HCT116 (cell line): ENCODE measurements at regions not wholly inside any gene's neighbourhood (a gene's known extent, or its start where the extent isn't known, plus 50 kb on each side); places are given as distances from the start of the nearest gene placed in this dataset.

Experiments
- ATAC-seq: fragments of 200-7000 bp; cut with Tn5 transposase; 2 replicates; pipeline ENCODE4 v1.9.1; 2020; ENCODE audit warnings: mild to moderate bottlenecking, moderate library complexity
- BruUV-seq: library from RNA; stranded (reverse); fragments of 400-500 nt; replicated peaks from 2 replicates; lab custom pipeline; 2021; lab: Mats Ljungman, UMichigan
- CTCF ChIA-PET: fragments of 300-600 bp; sonication (Branson Sonifier 250); formaldehyde crosslinking; loops from one replicate; lab custom pipeline; 2021; ENCODE audit warnings: antibody characterized with exemption; lab: Charles Lee
- POLR2A ChIA-PET: fragments of 300-600, 350-600 bp; sonication (Branson Sonifier 250); formaldehyde crosslinking; loops from one replicate; lab custom pipeline; 2021; ENCODE audit warnings: antibody characterized with exemption; lab: Charles Lee
- RAD21 ChIA-PET, 2 experiments: fragments of 300-600 bp; sonication (Branson Sonifier 250); formaldehyde crosslinking; loops; one replicate each; lab custom pipeline; 2023; ENCODE audit warnings: low total read pairs in 2 of 2; ENCODE audit not compliant: uncharacterized antibody in 2 of 2, unreplicated experiment in 2 of 2, low non-redundant PET in 1 of 2; lab: Charles Lee
- DNase-seq: peaks from one replicate; pipeline ENCODE4 v3.0.0-alpha.2; 2010; ENCODE audit warnings: low read depth, low spot score
- H2AFZ ChIP-seq: fragments of 200-600 bp; shearing (Covaris generic), sonication (generic); 2 replicates; pipeline ENCODE4 v1.6.1; 2017; ENCODE audit warnings: low read depth, mixed run types, mixed read lengths, antibody characterized with exemption, low read length; ENCODE audit not compliant: poor library complexity, severe bottlenecking
- H3K27ac ChIP-seq: 2 replicates; pipeline ENCODE4 v1.5.1; 2012; ENCODE audit warnings: low read depth, low read length
- H3K27me3 ChIP-seq: fragments of 200-600 bp; sonication (generic); 2 replicates; pipeline ENCODE4 v1.6.1; 2016; ENCODE audit warnings: mixed run types, low read length, mixed read lengths; ENCODE audit not compliant: insufficient read depth
- H3K36me3 ChIP-seq, 2 experiments: fragments of 200-500 bp in 1 of 2; fragments of 200-600 bp in 1 of 2; sonication (Bioruptor generic) in 1 of 2; sonication (generic) in 1 of 2; 2 replicates each; pipeline versions ENCODE4 v1.5.1 to v1.6.1; 2014 to 2016; ENCODE audit warnings: low read length in 2 of 2, inconsistent platforms in 1 of 2, mixed read lengths in 1 of 2, mixed run types in 1 of 2; ENCODE audit not compliant: insufficient read depth in 2 of 2, control insufficient read depth in 1 of 2
- H3K4me1 ChIP-seq, 2 experiments: fragments of 200-600 bp in 1 of 2; sonication (generic) in 1 of 2; 2 replicates each; pipeline versions ENCODE4 v1.5.1 to v1.6.1; 2012 to 2017; ENCODE audit warnings: low read length in 2 of 2, inconsistent platforms in 1 of 2, mild to moderate bottlenecking in 1 of 2, mixed read lengths in 1 of 2, mixed run types in 1 of 2, moderate library complexity in 1 of 2; ENCODE audit not compliant: insufficient read depth in 2 of 2, control insufficient read depth in 1 of 2
- H3K4me2 ChIP-seq: fragments of 200-600 bp; sonication (generic); 2 replicates; pipeline ENCODE4 v1.6.1; 2017; ENCODE audit warnings: mixed run types, low read length, mixed read lengths
- H3K4me3 ChIP-seq, 2 experiments: fragments of 200-600 bp in 1 of 2; sonication (generic) in 1 of 2; replicated peaks in 1 of 2; 2 replicates each; pipeline ENCODE4 v1.5.1; 2011 to 2016; ENCODE audit warnings: low read length in 2 of 2, control low read depth in 1 of 2, low read depth in 1 of 2, mild to moderate bottlenecking in 1 of 2, mixed read lengths in 1 of 2, mixed run types in 1 of 2
- H3K79me2 ChIP-seq: fragments of 200-600 bp; sonication (generic); 2 replicates; pipeline ENCODE4 v1.6.1; 2017; ENCODE audit warnings: mild to moderate bottlenecking, mixed run types, low read length, moderate library complexity, mixed read lengths; ENCODE audit not compliant: insufficient read depth
- H3K9ac ChIP-seq: fragments of 200-600 bp; sonication (generic); 2 replicates; pipeline ENCODE4 v1.6.1; 2016; ENCODE audit warnings: low read length, mixed read lengths
- H3K9me2 ChIP-seq: fragments of 200-600 bp; sonication (generic), shearing (Covaris generic); 2 replicates; pipeline ENCODE4 v1.6.1; 2017; ENCODE audit warnings: mixed run types, mild to moderate bottlenecking, moderate library complexity; ENCODE audit not compliant: insufficient read depth
- H3K9me3 ChIP-seq, 2 experiments: fragments of 200-500 bp in 1 of 2; fragments of 200-600 bp in 1 of 2; sonication (Bioruptor generic) in 1 of 2; sonication (generic) in 1 of 2; 2 replicates each; pipeline ENCODE4 v1.6.1; 2014 to 2017; ENCODE audit warnings: low read length in 2 of 2, mixed read lengths in 2 of 2, inconsistent platforms in 1 of 2, low read depth in 1 of 2, mild to moderate bottlenecking in 1 of 2, mixed run types in 1 of 2, moderate library complexity in 1 of 2; ENCODE audit not compliant: control insufficient read depth in 1 of 2, insufficient read depth in 1 of 2
- H4K20me1 ChIP-seq: fragments of 200-600 bp; sonication (generic), shearing (Covaris generic); 2 replicates; pipeline ENCODE4 v1.6.1; 2017; ENCODE audit warnings: mixed run types, mild to moderate bottlenecking, moderate library complexity; ENCODE audit not compliant: insufficient read depth
- ATF3 ChIP-seq: IDR thresholded peaks from 2 replicates; pipeline ENCODE4 v1.6.1; 2012
- CBX3 ChIP-seq: IDR thresholded peaks from 2 replicates; pipeline ENCODE4 v1.6.1; 2012; ENCODE audit warnings: low read depth
- CEBPB ChIP-seq: IDR thresholded peaks from 2 replicates; pipeline ENCODE4 v1.6.1; 2012; ENCODE audit warnings: low read depth
- CTCF ChIP-seq, 3 experiments: fragments of 200-600 bp in 1 of 3; sonication (generic) in 1 of 3; IDR thresholded peaks in 2 of 3; conservative IDR thresholded peaks in 1 of 3; 2 replicates each; pipeline ENCODE4 v1.5.1; 2012 to 2017; ENCODE audit warnings: low read depth in 2 of 3, low read length in 2 of 3, antibody characterized with exemption in 1 of 3, borderline replicate concordance in 1 of 3, control low read depth in 1 of 3, mild to moderate bottlenecking in 1 of 3, mixed read lengths in 1 of 3, mixed run types in 1 of 3, moderate library complexity in 1 of 3; ENCODE audit not compliant: insufficient read depth in 1 of 3
- EGR1 ChIP-seq: IDR thresholded peaks from 2 replicates; pipeline ENCODE4 v1.6.1; 2012; ENCODE audit warnings: low read depth
- ELF1 ChIP-seq: IDR thresholded peaks from 2 replicates; pipeline ENCODE4 v1.6.1; 2012; ENCODE audit warnings: low read depth, borderline replicate concordance
- EZH2 ChIP-seq: fragments of 200-600 bp; sonication (generic); IDR thresholded peaks from 2 replicates; pipeline ENCODE4 v1.6.1; 2017; ENCODE audit warnings: antibody characterized with exemption, mixed run types
- FOSL1 ChIP-seq: IDR thresholded peaks from 2 replicates; pipeline ENCODE4 v1.6.1; 2012; ENCODE audit warnings: low read depth
- JUND ChIP-seq: IDR thresholded peaks from 2 replicates; pipeline ENCODE4 v1.6.1; 2012
- POLR2A ChIP-seq: IDR thresholded peaks from 2 replicates; pipeline ENCODE4 v1.7.0; 2011; ENCODE audit warnings: borderline replicate concordance; ENCODE audit not compliant: insufficient read depth, insufficient read length; ENCODE audit errors: extremely low read depth
- POLR2AphosphoS5 ChIP-seq: IDR thresholded peaks from 2 replicates; pipeline ENCODE4 v1.6.1; 2011; ENCODE audit warnings: mild to moderate bottlenecking, low read depth, low read length, moderate library complexity
- RAD21 ChIP-seq: IDR thresholded peaks from 2 replicates; pipeline ENCODE4 v1.6.1; 2012; ENCODE audit warnings: low read depth, mild to moderate bottlenecking
- SIN3A ChIP-seq: IDR thresholded peaks from 2 replicates; pipeline ENCODE4 v1.6.1; 2012; ENCODE audit warnings: low read depth
- SP1 ChIP-seq: IDR thresholded peaks from 2 replicates; pipeline ENCODE4 v1.6.1; 2012; ENCODE audit warnings: low read depth
- SRF ChIP-seq: IDR thresholded peaks from 2 replicates; pipeline ENCODE4 v1.6.1; 2012; ENCODE audit warnings: low read depth
- YY1 ChIP-seq: IDR thresholded peaks from 2 replicates; pipeline ENCODE4 v1.6.1; 2011; ENCODE audit warnings: low read length, low read depth, moderate library complexity, mild to moderate bottlenecking; ENCODE audit not compliant: insufficient replicate concordance; ENCODE audit errors: extremely low read depth
- ZBTB33 ChIP-seq: IDR thresholded peaks from 2 replicates; pipeline ENCODE4 v1.6.1; 2011; ENCODE audit warnings: mild to moderate bottlenecking, low read length, moderate library complexity; ENCODE audit not compliant: insufficient replicate concordance; ENCODE audit errors: extremely low read depth
- ZFX ChIP-seq: fragments of 450-650 bp; IDR thresholded peaks from 2 replicates; pipeline ENCODE4 v1.6.1; 2017
- ZNF274 ChIP-seq: fragments of 200-500 bp; sonication (Bioruptor generic); IDR thresholded peaks from 2 replicates; pipeline ENCODE4 v1.6.1; 2014; ENCODE audit warnings: mild to moderate bottlenecking, low read depth, low read length, inconsistent platforms
- intact Hi-C: fragments of 100-400 bp; cut with micrococcal nuclease; formaldehyde crosslinking; loops from 2 replicates; pipeline ENCODE4 v1.10.0; 2022

DNA sequence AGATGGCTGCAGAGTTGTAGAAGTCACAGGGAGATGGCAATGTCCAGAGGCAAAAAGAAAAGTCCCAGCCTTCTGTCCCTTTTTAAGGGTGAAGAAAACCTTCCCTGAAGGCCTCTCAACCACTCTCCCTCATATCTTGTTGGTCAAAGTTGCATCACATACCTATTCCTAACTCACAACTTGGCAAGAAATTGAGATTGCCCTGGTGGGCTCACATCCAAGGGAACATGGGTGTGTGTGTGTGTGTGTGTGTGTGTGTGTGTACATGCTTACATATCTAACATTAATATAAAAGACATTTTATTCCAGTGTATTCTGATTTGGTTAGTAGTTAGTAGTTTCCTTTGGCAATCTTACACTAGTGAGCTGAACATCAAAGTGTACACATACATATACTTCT is 144.3 kb upstream of the SALL4 start:
- Histone ChIP-seq H3K27me3 (no peaks in the 10 kb centered on the region), H3K9ac (no peak overlapping the region), H3K9me2 (no peaks in the 10 kb centered on the region), H4K20me1 (no peaks in the 10 kb centered on the region), H3K9me3 (no peaks in the 10 kb centered on the region), H2AFZ (no peak overlapping the region), H3K79me2 (no peaks in the 10 kb centered on the region), H3K27ac (no peak overlapping the region), H3K4me3 (no peak overlapping the region), H3K4me1 (no peaks in the 10 kb centered on the region), H3K36me3 (no peaks in the 10 kb centered on the region), H3K4me2 (no peak overlapping the region)
- intact Hi-C loops = no loop called here
- TF ChIP-seq CEBPB (no peak), CTCF (IDR thresholded peaks at IDR 0.05 in 2 of 3, conservative IDR thresholded peaks at IDR 0.05 in 1 of 3; ENCODE audit: borderline replicate concordance in 1 of 3, insufficient read depth in 1 of 3, low read depth in 2 of 3, low read length in 2 of 3) (no peak), JUND (no peak), RAD21 (no peak), ZFX (no peak), ATF3 (no peak), SRF (no peak), EGR1 (no peak)
- RAD21 ChIA-PET = no interaction called here
- ATAC-seq (no peak), DNase-seq (no peak)
- POLR2A ChIA-PET = no interaction called here
- BruUV-seq = no TSS peak
- CTCF ChIA-PET = interaction anchor here (1.1 kb wide), 1 partner anchor 19 kb away, joined by 6 read pairs; no protein-coding TSS in a partner anchor

DNA sequence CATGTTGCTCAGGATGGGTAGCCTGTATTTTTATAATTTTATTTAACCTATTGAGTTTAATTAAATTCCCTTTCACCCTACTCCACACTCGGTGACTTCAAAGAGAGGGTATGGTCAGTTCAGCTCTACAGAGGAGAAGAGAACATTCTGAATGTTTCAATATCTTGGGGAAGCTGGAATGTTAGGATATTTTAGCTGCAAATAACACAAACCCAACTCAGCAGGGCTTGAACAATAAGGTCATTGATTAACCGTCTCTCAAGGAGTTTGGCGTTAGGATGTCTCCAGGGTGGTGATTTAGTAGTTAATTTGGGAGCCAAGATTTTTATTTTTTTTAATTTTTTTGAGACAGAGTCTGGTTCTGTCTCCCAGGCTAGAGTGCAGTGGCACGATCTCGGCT is 143.6 kb upstream of the SALL4 start:
- ChIA-PET CTCF (no interaction called here), RAD21 (no interaction called here), POLR2A (no interaction called here)
- intact Hi-C loops = no loop called here
- Histone ChIP-seq H3K4me1 (no peaks in the 10 kb centered on the region), H3K9ac (no peak overlapping the region), H4K20me1 (no peaks in the 10 kb centered on the region), H3K79me2 (no peaks in the 10 kb centered on the region), H3K36me3 (no peaks in the 10 kb centered on the region), H3K9me3 (no peaks in the 10 kb centered on the region), H3K4me2 (no peak overlapping the region), H3K27ac (no peak overlapping the region), H2AFZ (no peak overlapping the region), H3K4me3 (no peak overlapping the region), H3K9me2 (no peaks in the 10 kb centered on the region), H3K27me3 (no peaks in the 10 kb centered on the region)
- no peak for ATAC-seq
- no peak for DNase-seq
- no peak for TF ChIP-seq ZNF274
- TF ChIP-seq SIN3A = no peak
- no peak for TF ChIP-seq CEBPB
- no peak for TF ChIP-seq ZBTB33
- no peak for TF ChIP-seq RAD21
- no peak for TF ChIP-seq POLR2AphosphoS5
- TF ChIP-seq CBX3 = no peak
- no peak for TF ChIP-seq FOSL1
- no peak for TF ChIP-seq ELF1
- no peak for TF ChIP-seq SP1
- TF ChIP-seq YY1 = no peak
- TF ChIP-seq POLR2A = no peak
- TF ChIP-seq EZH2 = no peak
- no TSS peak for BruUV-seq
